ENCODE measurements at regions not wholly inside any gene's neighbourhood (a gene's known extent, or its start where the extent isn't known, plus 50 kb on each side); places are given as distances from the start of the nearest gene placed in this dataset.

GRCh38 chr6:147007441-147007840, 196.8 kb upstream of the STXBP5 start:
- TF ChIP-seq CTCF (conservative IDR thresholded peaks at IDR 0.05): no peak
- no peak overlapping the region for H3K27ac ChIP-seq

- no peak for TF ChIP-seq CTCF (conservative IDR thresholded peaks at IDR 0.05)
- H3K27ac ChIP-seq: no peak overlapping the region
These were observed 194.9 kb upstream of the STXBP5 start for GRCh38 chr6:147009358-147009757.

- no peak for TF ChIP-seq CTCF (conservative IDR thresholded peaks at IDR 0.05)
- no peak overlapping the region for H3K27ac ChIP-seq
These were observed 188.5 kb upstream of the STXBP5 start for GRCh38 chr6:147015674-147016073.

- no peak for TF ChIP-seq CTCF (conservative IDR thresholded peaks at IDR 0.05)
- H3K27ac ChIP-seq: no peak overlapping the region
These were observed 187.8 kb upstream of the STXBP5 start for GRCh38 chr6:147016440-147016839.

GRCh38 chr6:147017153-147017552, 187.1 kb upstream of the STXBP5 start:
- H3K27ac ChIP-seq: no peak overlapping the region
- no peak for TF ChIP-seq CTCF (conservative IDR thresholded peaks at IDR 0.05)

GRCh38 chr6:147019001-147019400, 185.2 kb upstream of the STXBP5 start:
- no peak overlapping the region for H3K27ac ChIP-seq
- no peak for TF ChIP-seq CTCF (conservative IDR thresholded peaks at IDR 0.05)

- TF ChIP-seq CTCF (conservative IDR thresholded peaks at IDR 0.05): no peak
- no peak overlapping the region for H3K27ac ChIP-seq
These were observed 182.2 kb upstream of the STXBP5 start for GRCh38 chr6:147022041-147022440.

- TF ChIP-seq CTCF (conservative IDR thresholded peaks at IDR 0.05): no peak
- no peak overlapping the region for H3K27ac ChIP-seq
These were observed 181.1 kb upstream of the STXBP5 start for GRCh38 chr6:147023148-147023547.

Measured in VCaP (cell line).